NB4 (cell line): ENCODE measurements at regions not wholly inside any gene's neighbourhood (a gene's known extent, or its start where the extent isn't known, plus 50 kb on each side); places are given as distances from the start of the nearest gene placed in this dataset.

Experiments
- CTCF ChIP-seq: IDR thresholded peaks from one replicate; pipeline ENCODE4 v1.5.1; 2012; ENCODE audit warnings: low read depth, low read length
- POLR2A ChIP-seq: IDR thresholded peaks from 2 replicates; pipeline ENCODE4 v1.6.1; 2011; ENCODE audit warnings: mild to moderate bottlenecking; ENCODE audit not compliant: insufficient read length; ENCODE audit errors: extremely low read depth

DNA sequence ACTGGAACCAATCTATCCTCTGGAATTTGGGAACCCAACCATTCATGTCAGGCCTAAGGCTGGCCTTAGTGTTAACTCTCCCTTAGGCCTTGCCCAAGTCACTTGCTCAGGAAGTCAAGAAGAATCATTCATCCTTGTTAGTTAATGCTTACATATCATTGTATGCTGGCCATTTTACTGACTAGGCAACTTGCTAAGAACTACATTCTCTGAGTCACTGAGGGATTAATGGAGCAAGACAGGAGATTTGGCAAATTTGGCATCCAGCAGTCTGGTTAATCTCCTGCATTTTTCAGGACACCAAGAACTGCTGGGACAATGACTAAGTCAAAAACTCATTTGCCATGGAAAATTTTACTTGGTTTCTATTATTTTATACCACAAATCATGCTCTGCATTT, 115.8 kb upstream of the DDIT4L start:
- TF ChIP-seq CTCF (no peak), POLR2A (no peak)
